ENCODE measurements at regions not wholly inside any gene's neighbourhood (a gene's known extent, or its start where the extent isn't known, plus 50 kb on each side); places are given as distances from the start of the nearest gene placed in this dataset.

- no peaks in the 10 kb centered on the region for H3K36me3 ChIP-seq (replicated peaks; ENCODE audit: low read depth, low read length)
- no peak overlapping the region for H3K4me3 ChIP-seq (ENCODE audit: low read length)
- no peak overlapping the region for H2AFZ ChIP-seq (ENCODE audit: low read depth, low read length)
- no peaks in the 10 kb centered on the region for H4K20me1 ChIP-seq (ENCODE audit: insufficient read depth, low read length)
- no peaks in the 10 kb centered on the region for H3K4me1 ChIP-seq (ENCODE audit: low read length)
- H3K4me2 ChIP-seq (ENCODE audit: low read length), result no peak overlapping the region
- no peaks in the 10 kb centered on the region for H3K9me3 ChIP-seq (ENCODE audit: insufficient read depth, low read length)
- no peak overlapping the region for H3K9ac ChIP-seq (ENCODE audit: low read length)
- H3K79me2 ChIP-seq (ENCODE audit: low read length), result no peaks in the 10 kb centered on the region
- no peak for TF ChIP-seq CTCF (IDR thresholded peaks at IDR 0.05; ENCODE audit: low read depth, low read length)
- TF ChIP-seq EZH2phosphoT487 (IDR thresholded peaks at IDR 0.05; ENCODE audit: low read depth), result no peak
- H3K27ac ChIP-seq (ENCODE audit: low read length), result no peak overlapping the region
- peaks cover 9% of the 10 kb centered on the region; the same call in 1 of the 2 replicates for H3K27me3 ChIP-seq (ENCODE audit: low read depth, low read length)
Observed at GRCh38 chr7:96596120-96596826, 113.4 kb downstream of the SEM1 start.

GRCh38 chr7:96591900-96592676, 117.6 kb downstream of the SEM1 start:
- Histone ChIP-seq H3K27ac (ENCODE audit: low read length) (no peak overlapping the region), H3K4me3 (ENCODE audit: low read length) (no peak overlapping the region), H3K9ac (ENCODE audit: low read length) (no peak overlapping the region), H3K36me3 (replicated peaks; ENCODE audit: low read depth, low read length) (no peaks in the 10 kb centered on the region), H3K4me1 (ENCODE audit: low read length) (no peaks in the 10 kb centered on the region), H3K9me3 (ENCODE audit: insufficient read depth, low read length) (no peaks in the 10 kb centered on the region), H3K27me3 (ENCODE audit: low read depth, low read length) (peaks cover 9% of the 10 kb centered on the region; the same call in 1 of the 2 replicates), H3K79me2 (ENCODE audit: low read length) (no peaks in the 10 kb centered on the region), H4K20me1 (ENCODE audit: insufficient read depth, low read length) (no peaks in the 10 kb centered on the region), H3K4me2 (ENCODE audit: low read length) (no peak overlapping the region), H2AFZ (ENCODE audit: low read depth, low read length) (no peak overlapping the region)
- TF ChIP-seq CTCF (IDR thresholded peaks at IDR 0.05; ENCODE audit: low read depth, low read length), result no peak
- no peak for TF ChIP-seq EZH2phosphoT487 (IDR thresholded peaks at IDR 0.05; ENCODE audit: low read depth)

GRCh38 chr7:96591159-96591899, 118.3 kb downstream of the SEM1 start:
- TF ChIP-seq CTCF (IDR thresholded peaks at IDR 0.05; ENCODE audit: low read depth, low read length) (no peak), EZH2phosphoT487 (IDR thresholded peaks at IDR 0.05; ENCODE audit: low read depth) (no peak)
- Histone ChIP-seq H3K4me1 (ENCODE audit: low read length) (no peaks in the 10 kb centered on the region), H3K4me2 (ENCODE audit: low read length) (no peak overlapping the region), H3K4me3 (ENCODE audit: low read length) (no peak overlapping the region), H3K27me3 (ENCODE audit: low read depth, low read length) (peaks cover 9% of the 10 kb centered on the region; the same call in 1 of the 2 replicates), H4K20me1 (ENCODE audit: insufficient read depth, low read length) (no peaks in the 10 kb centered on the region), H2AFZ (ENCODE audit: low read depth, low read length) (no peak overlapping the region), H3K9me3 (ENCODE audit: insufficient read depth, low read length) (no peaks in the 10 kb centered on the region), H3K9ac (ENCODE audit: low read length) (no peak overlapping the region), H3K79me2 (ENCODE audit: low read length) (no peaks in the 10 kb centered on the region), H3K27ac (ENCODE audit: low read length) (no peak overlapping the region), H3K36me3 (replicated peaks; ENCODE audit: low read depth, low read length) (no peaks in the 10 kb centered on the region)

- no peak overlapping the region for H3K4me2 ChIP-seq (ENCODE audit: low read length)
- no peak overlapping the region for H3K27ac ChIP-seq (ENCODE audit: low read length)
- no peaks in the 10 kb centered on the region for H4K20me1 ChIP-seq (ENCODE audit: insufficient read depth, low read length)
- H3K4me3 ChIP-seq (ENCODE audit: low read length), result no peak overlapping the region
- no peaks in the 10 kb centered on the region for H3K79me2 ChIP-seq (ENCODE audit: low read length)
- H3K4me1 ChIP-seq (ENCODE audit: low read length), result no peaks in the 10 kb centered on the region
- H3K9me3 ChIP-seq (ENCODE audit: insufficient read depth, low read length), result no peaks in the 10 kb centered on the region
- H3K9ac ChIP-seq (ENCODE audit: low read length), result no peak overlapping the region
- TF ChIP-seq CTCF (IDR thresholded peaks at IDR 0.05; ENCODE audit: low read depth, low read length), result no peak
- no peak for TF ChIP-seq EZH2phosphoT487 (IDR thresholded peaks at IDR 0.05; ENCODE audit: low read depth)
- H3K27me3 ChIP-seq (ENCODE audit: low read depth, low read length), result 0 out of 2 replicates have a peak, but pooled peaks cover 3% of the 10 kb centered on the region
- no peak overlapping the region for H2AFZ ChIP-seq (ENCODE audit: low read depth, low read length)
- no peaks in the 10 kb centered on the region for H3K36me3 ChIP-seq (replicated peaks; ENCODE audit: low read depth, low read length)
Observed at GRCh38 chr7:96589038-96589437, 120.6 kb downstream of the SEM1 start.
